ENCODE measurements at regions not wholly inside any gene's neighbourhood (a gene's known extent, or its start where the extent isn't known, plus 50 kb on each side); places are given as distances from the start of the nearest gene placed in this dataset.

DNA sequence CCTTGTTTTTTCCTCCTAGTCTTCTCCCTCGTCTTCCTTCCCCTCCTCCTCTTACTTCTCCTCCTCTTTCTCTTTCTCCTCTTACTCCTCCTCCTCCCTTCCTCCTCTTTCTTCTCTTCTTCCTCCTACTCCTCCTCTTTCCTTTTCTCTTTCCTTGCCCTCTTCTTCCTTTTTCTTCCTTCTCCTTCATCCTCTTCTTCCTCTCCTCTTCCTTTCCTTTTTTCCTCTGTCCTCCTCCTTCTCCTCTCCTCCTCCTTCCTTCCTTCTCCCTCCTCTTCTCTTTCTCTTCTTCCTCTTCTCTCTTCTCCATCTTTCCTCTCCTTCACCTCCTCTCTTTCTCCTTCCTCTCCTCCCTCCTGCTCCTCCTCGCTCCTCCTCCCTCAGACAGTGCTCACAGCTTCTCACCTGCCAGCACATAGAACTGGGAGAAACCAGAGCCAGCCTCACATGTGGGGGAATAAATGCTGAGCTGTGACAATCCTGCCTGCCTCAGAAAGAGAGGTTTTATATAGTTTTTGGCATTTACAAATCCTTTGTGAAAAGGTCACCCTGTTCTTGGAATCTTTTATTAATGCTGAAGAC, 84.3 kb upstream of the NLRP1 start:
- ATAC-seq (ENCODE audit: insufficient read depth, low read depth), result no peak
- no peak for DNase-seq
- Histone ChIP-seq H2AFZ (ENCODE audit: low read depth, low read length) (no peak overlapping the region), H3K9me3 (ENCODE audit: insufficient read depth, low read length, severe bottlenecking) (no peaks in the 10 kb centered on the region), H3K9ac (ENCODE audit: low read depth, low read length) (no peak overlapping the region), H3K27ac (ENCODE audit: low read length) (no peak overlapping the region), H3K4me2 (ENCODE audit: insufficient read depth, low read length) (no peak overlapping the region), H3K4me1 (ENCODE audit: insufficient read depth, low read length) (no peaks in the 10 kb centered on the region), H3K4me3 (ENCODE audit: low read depth in 1 of 2, low read length in 2 of 2) (no peak overlapping the region), H3K27me3 (ENCODE audit: insufficient read depth, low read length, poor library complexity) (peaks cover 6% of the 10 kb centered on the region), H4K20me1 (ENCODE audit: insufficient read depth, low read length) (no peaks in the 10 kb centered on the region; the same call in 1 of the 2 replicates), H3K79me2 (ENCODE audit: insufficient read depth, low read length) (no peaks in the 10 kb centered on the region), H3K36me3 (ENCODE audit: insufficient read depth, low read length) (no peaks in the 10 kb centered on the region)
- no peak for TF ChIP-seq EZH2 (IDR thresholded peaks at IDR 0.05; ENCODE audit: borderline replicate concordance, low read depth, low read length, severe bottlenecking)
- TF ChIP-seq, protein P1, sequence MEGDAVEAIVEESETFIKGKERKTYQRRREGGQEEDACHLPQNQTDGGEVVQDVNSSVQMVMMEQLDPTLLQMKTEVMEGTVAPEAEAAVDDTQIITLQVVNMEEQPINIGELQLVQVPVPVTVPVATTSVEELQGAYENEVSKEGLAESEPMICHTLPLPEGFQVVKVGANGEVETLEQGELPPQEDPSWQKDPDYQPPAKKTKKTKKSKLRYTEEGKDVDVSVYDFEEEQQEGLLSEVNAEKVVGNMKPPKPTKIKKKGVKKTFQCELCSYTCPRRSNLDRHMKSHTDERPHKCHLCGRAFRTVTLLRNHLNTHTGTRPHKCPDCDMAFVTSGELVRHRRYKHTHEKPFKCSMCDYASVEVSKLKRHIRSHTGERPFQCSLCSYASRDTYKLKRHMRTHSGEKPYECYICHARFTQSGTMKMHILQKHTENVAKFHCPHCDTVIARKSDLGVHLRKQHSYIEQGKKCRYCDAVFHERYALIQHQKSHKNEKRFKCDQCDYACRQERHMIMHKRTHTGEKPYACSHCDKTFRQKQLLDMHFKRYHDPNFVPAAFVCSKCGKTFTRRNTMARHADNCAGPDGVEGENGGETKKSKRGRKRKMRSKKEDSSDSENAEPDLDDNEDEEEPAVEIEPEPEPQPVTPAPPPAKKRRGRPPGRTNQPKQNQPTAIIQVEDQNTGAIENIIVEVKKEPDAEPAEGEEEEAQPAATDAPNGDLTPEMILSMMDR (IDR thresholded peaks at IDR 0.05; ENCODE audit: borderline replicate concordance, extremely low read depth, low read length, poor library complexity, severe bottlenecking), result no peak

DNA sequence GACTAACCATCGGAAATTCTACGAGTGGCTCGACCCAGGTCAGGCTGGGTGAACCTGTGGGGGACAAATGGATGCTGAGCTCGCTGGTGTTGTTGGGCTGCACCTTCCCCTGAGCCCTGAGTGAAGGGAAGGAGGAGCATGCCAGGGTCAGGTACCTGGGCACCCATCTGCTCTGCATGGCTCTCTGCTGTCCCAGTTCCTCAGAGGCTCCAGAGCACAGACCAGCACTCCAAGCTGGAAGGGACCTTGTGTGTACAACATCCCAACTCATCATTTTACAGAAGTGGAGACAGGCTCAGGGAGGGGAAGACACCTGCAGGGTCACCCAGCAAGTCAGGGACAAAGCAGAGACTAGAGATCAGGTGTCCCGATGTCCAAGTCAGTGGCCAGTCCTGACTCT, 84.9 kb upstream of the NLRP1 start:
- no peaks in the 10 kb centered on the region for H3K36me3 ChIP-seq (ENCODE audit: insufficient read depth, low read length)
- ATAC-seq (ENCODE audit: insufficient read depth, low read depth) (no peak), DNase-seq (no peak)
- H3K79me2 ChIP-seq (ENCODE audit: insufficient read depth, low read length), result no peaks in the 10 kb centered on the region
- no peak overlapping the region for H3K4me2 ChIP-seq (ENCODE audit: insufficient read depth, low read length)
- no peaks in the 10 kb centered on the region; the same call in 1 of the 2 replicates for H4K20me1 ChIP-seq (ENCODE audit: insufficient read depth, low read length)
- TF ChIP-seq EZH2 (IDR thresholded peaks at IDR 0.05; ENCODE audit: borderline replicate concordance, low read depth, low read length, severe bottlenecking), result no peak
- TF ChIP-seq, protein P1 (IDR thresholded peaks at IDR 0.05; ENCODE audit: borderline replicate concordance, extremely low read depth, low read length, poor library complexity, severe bottlenecking), result no peak
- H3K4me3 ChIP-seq (ENCODE audit: low read depth in 1 of 2, low read length in 2 of 2), result no peak overlapping the region
- no peaks in the 10 kb centered on the region for H3K9me3 ChIP-seq (ENCODE audit: insufficient read depth, low read length, severe bottlenecking)
- H3K27me3 ChIP-seq (ENCODE audit: insufficient read depth, low read length, poor library complexity), result peaks cover 6% of the 10 kb centered on the region
- H3K27ac ChIP-seq (ENCODE audit: low read length), result no peak overlapping the region
- H3K4me1 ChIP-seq (ENCODE audit: insufficient read depth, low read length), result no peaks in the 10 kb centered on the region
- no peak overlapping the region for H2AFZ ChIP-seq (ENCODE audit: low read depth, low read length)
- no peak overlapping the region for H3K9ac ChIP-seq (ENCODE audit: low read depth, low read length)

DNA sequence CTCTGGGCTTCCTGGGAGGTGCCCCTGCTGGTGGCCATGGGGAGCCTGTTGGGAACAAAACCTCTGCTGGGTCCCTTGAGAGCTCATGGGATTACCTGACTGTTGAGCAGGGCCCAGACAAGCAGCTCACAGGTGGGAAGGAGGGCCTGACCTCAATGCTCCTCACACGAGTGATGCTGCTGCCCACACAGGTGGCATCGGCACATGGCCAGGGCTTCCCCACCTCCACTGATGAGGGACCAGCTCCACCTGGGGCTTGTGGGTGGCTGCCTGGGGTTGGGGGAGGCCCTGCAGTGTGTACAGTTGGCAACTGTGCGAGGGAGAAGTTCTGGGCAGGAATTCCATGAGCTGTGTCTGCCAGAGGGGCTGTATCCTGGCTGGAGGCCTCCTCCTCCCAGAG, 87.8 kb upstream of the NLRP1 start:
- H3K9me3 ChIP-seq (ENCODE audit: insufficient read depth, low read length, severe bottlenecking), result no peaks in the 10 kb centered on the region

More for the DNA sequence above, 87.8 kb upstream of the NLRP1 start:
- Histone ChIP-seq H3K4me1 (ENCODE audit: insufficient read depth, low read length) (no peaks in the 10 kb centered on the region), H3K27ac (ENCODE audit: low read length) (no peak overlapping the region), H3K9ac (ENCODE audit: low read depth, low read length) (no peak overlapping the region), H4K20me1 (ENCODE audit: insufficient read depth, low read length) (no peaks in the 10 kb centered on the region; the same call in 1 of the 2 replicates), H3K4me3 (ENCODE audit: low read depth in 1 of 2, low read length in 2 of 2) (no peak overlapping the region), H3K27me3 (ENCODE audit: insufficient read depth, low read length, poor library complexity) (peaks cover 10% of the 10 kb centered on the region), H3K36me3 (ENCODE audit: insufficient read depth, low read length) (no peaks in the 10 kb centered on the region), H3K79me2 (ENCODE audit: insufficient read depth, low read length) (no peaks in the 10 kb centered on the region), H2AFZ (ENCODE audit: low read depth, low read length) (no peak overlapping the region), H3K4me2 (ENCODE audit: insufficient read depth, low read length) (no peak overlapping the region)
- DNase-seq, result no peak
- no peak for ATAC-seq (ENCODE audit: insufficient read depth, low read depth)
- no peak for TF ChIP-seq EZH2 (IDR thresholded peaks at IDR 0.05; ENCODE audit: borderline replicate concordance, low read depth, low read length, severe bottlenecking)
- TF ChIP-seq, protein P1 (IDR thresholded peaks at IDR 0.05; ENCODE audit: borderline replicate concordance, extremely low read depth, low read length, poor library complexity, severe bottlenecking), result no peak
